Activated T-cell treated with anti-CD3 and anti-CD28 coated beads, Interleukin-2, amount 50 U/mL, for 48 hours (primary cell): ENCODE measurements at regions not wholly inside any gene's neighbourhood (a gene's known extent, or its start where the extent isn't known, plus 50 kb on each side); places are given as distances from the start of the nearest gene placed in this dataset.
"Not testable (repeated sequence)": the region's sequence is repeated elsewhere in the genome, so short reads cannot be mapped to it uniquely, and the experiment has no call there.

Experiments
- DNase-seq, 2 experiments: peaks; one replicate each; pipeline ENCODE4 v3.0.0-alpha.2; 2020

GRCh38 chr9:129454467-129455067 is 166.3 kb downstream of the C9orf50 start:
- DNase-seq: no peak

GRCh38 chr9:129453734-129454133 is 167.2 kb downstream of the C9orf50 start:
- DNase-seq: no peak

- no peak for DNase-seq
Measured at GRCh38 chr9:129451669-129452068, 169.2 kb downstream of the C9orf50 start.

- DNase-seq: no peak
Measured at GRCh38 chr9:129451089-129451656, 169.7 kb downstream of the C9orf50 start.

GRCh38 chr9:129449066-129449465 is 171.8 kb downstream of the C9orf50 start:
- DNase-seq: no peak

- no peak for DNase-seq
Measured at GRCh38 chr9:129446828-129447550, 173.9 kb downstream of the C9orf50 start.

- DNase-seq: no peak
Measured at GRCh38 chr9:129445794-129446306, 175.1 kb downstream of the C9orf50 start.

GRCh38 chr9:129443515-129444164 is 177.3 kb downstream of the C9orf50 start:
- DNase-seq: not testable (repeated sequence)

- no peak for DNase-seq
Measured at GRCh38 chr9:129442803-129443511, 177.9 kb downstream of the C9orf50 start.

- no peak for DNase-seq
Measured at GRCh38 chr9:129441852-129442251, 179.0 kb downstream of the C9orf50 start.

- no peak for DNase-seq
Measured at GRCh38 chr9:129440435-129441186, 180.3 kb downstream of the C9orf50 start.

GRCh38 chr9:129439242-129439641 is 181.7 kb downstream of the C9orf50 start:
- DNase-seq: no peak

- no peak for DNase-seq
Measured at GRCh38 chr9:129437626-129438323, 183.1 kb downstream of the C9orf50 start.

GRCh38 chr9:129436751-129437625 is 183.9 kb downstream of the C9orf50 start:
- peak in 1 of 2 experiments; percentile 52 for DNase-seq

GRCh38 chr9:129435988-129436717 is 184.7 kb downstream of the C9orf50 start:
- DNase-seq: no peak

GRCh38 chr9:129435291-129435690 is 185.6 kb downstream of the C9orf50 start:
- DNase-seq: no peak

GRCh38 chr9:129434187-129434586 is 186.7 kb downstream of the C9orf50 start:
- no peak for DNase-seq

- DNase-seq: no peak
Measured at GRCh38 chr9:129432297-129433154, 188.4 kb downstream of the C9orf50 start.
